Thymus (tissue), 11 donors: ENCODE measurements at regions not wholly inside any gene's neighbourhood (a gene's known extent, or its start where the extent isn't known, plus 50 kb on each side); places are given as distances from the start of the nearest gene placed in this dataset.
A peak's percentile ranks its signal among the peaks of the same experiment; 100 is the strongest.

Experiments
- DNase-seq, 9 donors: peaks; one replicate each; pipeline ENCODE4 v3.0.0-alpha.2; 2013; ENCODE audit warnings: low spot score in 9 of 9, low read depth in 6 of 9, missing footprints in 1 of 9
- H3K27ac ChIP-seq, 2 donors: one replicate each; pipeline ENCODE4 v1.5.1; 2013; ENCODE audit warnings: control low read depth in 1 of 2, low read depth in 1 of 2, low read length in 1 of 2, mild to moderate bottlenecking in 1 of 2, moderate library complexity in 1 of 2
- H3K27me3 ChIP-seq, 2 donors: one replicate each; pipeline ENCODE4 v1.5.1; 2013; ENCODE audit warnings: low read length in 1 of 2; ENCODE audit not compliant: control insufficient read depth in 2 of 2, insufficient read depth in 1 of 2
- H3K36me3 ChIP-seq, 2 donors: one replicate each; pipeline ENCODE4 v1.5.1; 2013; ENCODE audit warnings: low read length in 1 of 2, mild to moderate bottlenecking in 1 of 2, moderate library complexity in 1 of 2; ENCODE audit not compliant: control insufficient read depth in 2 of 2, insufficient read depth in 2 of 2
- H3K4me1 ChIP-seq, 2 donors: one replicate each; pipeline ENCODE4 v1.5.1; 2013; ENCODE audit warnings: low read length in 2 of 2; ENCODE audit not compliant: control insufficient read depth in 2 of 2, insufficient read depth in 2 of 2
- H3K4me3 ChIP-seq, 2 donors: one replicate each; pipeline ENCODE4 v1.5.1; 2013; ENCODE audit warnings: low read length in 2 of 2, control low read depth in 1 of 2, mild to moderate bottlenecking in 1 of 2
- H3K9me3 ChIP-seq, 2 donors: one replicate each; pipeline ENCODE4 v1.5.1; 2013; ENCODE audit warnings: low read length in 1 of 2, mild to moderate bottlenecking in 1 of 2; ENCODE audit not compliant: control insufficient read depth in 2 of 2, insufficient read depth in 1 of 2
- WGBS: extraction: QIAGEN DNeasy Blood & Tissue Kit; methylation state at CpG from one replicate; pipeline ENCODE4 v1.1.7; 2013; 5-methylcytosine and 5-hydroxymethylcytosine counted together
- donor health status: healthy.

GRCh38 chr2:126771094-126771493, 115.1 kb downstream of the GYPC start:
- Histone ChIP-seq H3K4me3 (no peak overlapping the region), H3K27me3 (peaks cover 1 to 23% of the 10 kb centered on the region in 2 donors), H3K36me3 (no peaks in the 10 kb centered on the region), H3K9me3 (no peaks in the 10 kb centered on the region), H3K27ac (no peak overlapping the region), H3K4me1 (no peaks in the 10 kb centered on the region)
- WGBS: 97% methylated on average over 6 of the region's 6 CpGs
- no peak for DNase-seq

DNA sequence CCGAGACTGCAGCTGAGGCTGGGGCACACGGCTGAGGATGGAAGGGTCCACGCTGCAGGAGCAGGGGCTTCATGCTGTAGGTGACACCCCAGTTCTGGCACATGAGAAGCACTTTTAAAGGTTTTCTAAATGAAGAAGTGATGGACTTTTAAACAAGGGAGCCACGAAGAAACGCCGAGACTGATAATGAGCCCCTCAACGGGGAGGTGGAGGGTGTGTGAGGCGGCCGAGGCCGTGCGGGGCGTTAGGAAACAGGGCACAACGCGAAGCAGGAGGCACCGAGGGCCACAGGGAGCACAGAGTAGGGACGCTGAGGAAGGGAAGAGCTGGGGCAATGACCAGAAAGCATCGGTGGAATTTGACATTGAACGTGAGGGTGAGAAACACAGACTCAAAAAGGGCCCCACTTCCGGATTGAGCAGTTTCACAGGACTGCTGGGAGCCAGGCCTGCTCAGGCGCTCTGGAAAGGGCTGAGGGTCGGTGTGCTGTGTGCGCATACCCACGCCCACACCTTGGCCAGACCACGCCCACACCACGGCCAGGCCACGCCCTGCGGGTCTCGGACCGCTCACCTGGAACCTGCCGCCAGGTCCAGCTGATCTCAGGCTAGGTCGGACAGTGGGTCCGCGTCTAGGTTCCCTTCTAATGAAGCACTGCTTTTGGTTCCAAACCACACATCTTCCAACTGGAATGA, 115.7 kb downstream of the GYPC start:
- Histone ChIP-seq H3K4me3 (no peak overlapping the region), H3K36me3 (no peaks in the 10 kb centered on the region), H3K27me3 (peaks cover 2 to 22% of the 10 kb centered on the region in 2 donors), H3K9me3 (no peaks in the 10 kb centered on the region), H3K4me1 (no peaks in the 10 kb centered on the region), H3K27ac (no peak overlapping the region)
- DNase-seq: no peak
- 92% methylated on average over 33 of the region's 33 CpGs for WGBS

DNA sequence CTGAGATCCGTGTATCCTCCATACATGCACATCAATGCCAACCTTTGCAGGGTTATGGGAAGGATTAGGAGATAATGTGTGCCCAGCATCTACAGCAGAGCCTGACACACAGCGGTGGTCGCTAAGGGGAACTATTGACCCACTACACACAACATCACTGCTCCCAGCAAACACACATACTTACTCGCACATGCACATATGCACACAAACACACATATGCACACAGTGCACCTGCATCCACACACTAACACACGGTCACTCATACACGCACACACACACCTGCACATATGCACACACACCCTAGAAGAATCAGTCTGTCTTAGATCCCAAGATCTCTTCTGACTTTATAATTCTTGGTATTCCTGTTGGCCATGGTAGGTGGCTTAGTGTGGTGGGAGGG, 118.3 kb downstream of the GYPC start:
- H3K4me1 ChIP-seq: peaks cover 0 to 4% of the 10 kb centered on the region in 2 donors
- no peak overlapping the region for H3K4me3 ChIP-seq
- WGBS: 96% methylated on average over 6 of the region's 6 CpGs
- no peak for DNase-seq
- no peaks in the 10 kb centered on the region for H3K9me3 ChIP-seq
- H3K27ac ChIP-seq: no peak overlapping the region
- H3K27me3 ChIP-seq: peaks cover 2 to 29% of the 10 kb centered on the region in 2 donors
- no peaks in the 10 kb centered on the region for H3K36me3 ChIP-seq

DNA sequence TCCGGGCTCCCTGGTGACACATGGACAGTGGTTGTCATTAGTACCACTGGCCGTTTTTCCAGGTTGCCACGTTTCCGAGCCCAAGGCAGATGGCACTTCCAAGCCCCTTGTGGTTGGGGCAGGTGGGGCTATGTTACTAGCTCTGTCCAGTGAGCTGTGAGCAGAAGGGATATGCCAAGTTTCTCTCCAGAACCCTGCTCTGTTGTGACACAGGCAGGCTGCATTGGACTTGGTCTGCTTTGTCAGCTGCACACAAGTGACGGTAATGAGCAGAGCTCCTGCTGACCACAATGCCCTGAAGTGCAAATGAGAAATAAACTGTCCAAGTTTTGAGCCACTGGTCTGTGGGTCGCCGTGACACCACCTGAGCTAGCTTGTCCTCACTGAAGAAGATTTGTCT, 118.8 kb downstream of the GYPC start:
- Histone ChIP-seq H3K36me3 (no peaks in the 10 kb centered on the region), H3K9me3 (no peaks in the 10 kb centered on the region), H3K27ac (no peak overlapping the region), H3K27me3 (peaks cover 2 to 31% of the 10 kb centered on the region in 2 donors), H3K4me3 (no peak overlapping the region), H3K4me1 (peaks cover 0 to 4% of the 10 kb centered on the region in 2 donors)
- WGBS: 94% methylated on average over 7 of the region's 7 CpGs
- DNase-seq: no peak

DNA sequence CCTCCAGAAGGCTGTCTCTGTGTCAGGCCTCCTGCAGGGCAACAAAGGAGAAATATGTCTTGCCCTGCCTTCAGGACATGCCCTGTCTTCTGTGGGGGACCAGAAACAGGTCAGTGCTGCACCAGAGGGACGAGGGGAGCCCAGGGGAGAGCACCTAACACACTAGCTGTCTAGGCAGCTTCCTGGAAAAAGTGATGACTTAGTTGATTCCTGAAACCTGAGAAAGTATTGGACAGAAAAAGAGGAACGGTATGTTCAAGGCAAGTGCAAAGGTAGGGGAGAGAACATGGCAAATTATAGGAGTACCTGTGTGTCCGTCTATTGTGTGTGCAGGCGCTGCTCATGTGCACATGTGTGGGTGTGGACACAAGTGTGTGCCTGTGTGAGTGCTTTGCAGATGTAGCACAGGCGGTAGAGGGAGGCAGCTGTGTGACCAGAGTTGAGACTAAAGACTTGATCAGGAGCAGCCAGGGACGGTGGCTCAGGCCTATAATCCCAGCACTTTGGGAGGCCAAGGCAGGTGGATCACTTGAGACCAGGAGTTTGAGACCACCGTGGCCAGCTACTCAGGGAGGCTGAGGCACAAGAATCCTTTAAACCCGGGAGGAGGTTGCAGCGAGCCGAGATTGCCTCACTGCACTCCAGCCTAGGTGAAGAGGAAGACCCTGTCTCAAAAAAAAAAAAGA, 119.5 kb downstream of the GYPC start:
- no peak for DNase-seq
- Histone ChIP-seq H3K4me3 (no peak overlapping the region), H3K27me3 (peaks cover 2 to 31% of the 10 kb centered on the region in 2 donors), H3K9me3 (no peaks in the 10 kb centered on the region), H3K27ac (no peak overlapping the region), H3K36me3 (no peaks in the 10 kb centered on the region), H3K4me1 (peaks cover 0 to 4% of the 10 kb centered on the region in 2 donors)
- 93% methylated on average over 10 of the region's 10 CpGs for WGBS

- Histone ChIP-seq H3K27ac (no peak overlapping the region), H3K4me1 (peaks cover 0 to 4% of the 10 kb centered on the region in 2 donors), H3K9me3 (no peaks in the 10 kb centered on the region), H3K36me3 (no peaks in the 10 kb centered on the region), H3K4me3 (peak overlapping the region in 1 of 2 donors; percentile 46), H3K27me3 (peaks cover 2 to 31% of the 10 kb centered on the region in 2 donors)
- WGBS: 32% methylated on average over 9 of the region's 9 CpGs
- DNase-seq: no peak
Observed at GRCh38 chr2:126776255-126776654, 120.3 kb downstream of the GYPC start.

- no peaks in the 10 kb centered on the region for H3K9me3 ChIP-seq
- no peak overlapping the region for H3K27ac ChIP-seq
- WGBS: under 1% methylated on average over 68 of the region's 68 CpGs
- DNase-seq: peak; percentile 33 to 84 (median 65)
- peaks cover 2 to 29% of the 10 kb centered on the region in 2 donors for H3K27me3 ChIP-seq
- H3K36me3 ChIP-seq: no peaks in the 10 kb centered on the region
- H3K4me3 ChIP-seq: peak overlapping the region; percentile 43 to 46
- H3K4me1 ChIP-seq: peaks cover 0 to 4% of the 10 kb centered on the region in 2 donors
Observed at GRCh38 chr2:126776692-126777619, 121.0 kb downstream of the GYPC start.

- H3K4me3 ChIP-seq: no peak overlapping the region
- H3K4me1 ChIP-seq: peaks cover 0 to 4% of the 10 kb centered on the region in 2 donors
- 35% methylated on average over 3 of the region's 3 CpGs for WGBS
- no peaks in the 10 kb centered on the region for H3K9me3 ChIP-seq
- DNase-seq: no peak
- H3K27me3 ChIP-seq: peaks cover 2 to 29% of the 10 kb centered on the region in 2 donors
- H3K27ac ChIP-seq: no peak overlapping the region
- H3K36me3 ChIP-seq: no peaks in the 10 kb centered on the region
Observed at GRCh38 chr2:126777620-126777978, 121.1 kb upstream of the TEX51 start.
